SIG-M5 treated with dmso at 0.1 percent for 504 hours (cell line): ENCODE measurements at regions not wholly inside any gene's neighbourhood (a gene's known extent, or its start where the extent isn't known, plus 50 kb on each side); places are given as distances from the start of the nearest gene placed in this dataset.

ENCODE experiments used
- DNase-seq: peaks from one replicate; lab custom pipeline; 2025; ENCODE audit not compliant: unreplicated experiment; lab: John Stamatoyannopoulos, UW

DNA sequence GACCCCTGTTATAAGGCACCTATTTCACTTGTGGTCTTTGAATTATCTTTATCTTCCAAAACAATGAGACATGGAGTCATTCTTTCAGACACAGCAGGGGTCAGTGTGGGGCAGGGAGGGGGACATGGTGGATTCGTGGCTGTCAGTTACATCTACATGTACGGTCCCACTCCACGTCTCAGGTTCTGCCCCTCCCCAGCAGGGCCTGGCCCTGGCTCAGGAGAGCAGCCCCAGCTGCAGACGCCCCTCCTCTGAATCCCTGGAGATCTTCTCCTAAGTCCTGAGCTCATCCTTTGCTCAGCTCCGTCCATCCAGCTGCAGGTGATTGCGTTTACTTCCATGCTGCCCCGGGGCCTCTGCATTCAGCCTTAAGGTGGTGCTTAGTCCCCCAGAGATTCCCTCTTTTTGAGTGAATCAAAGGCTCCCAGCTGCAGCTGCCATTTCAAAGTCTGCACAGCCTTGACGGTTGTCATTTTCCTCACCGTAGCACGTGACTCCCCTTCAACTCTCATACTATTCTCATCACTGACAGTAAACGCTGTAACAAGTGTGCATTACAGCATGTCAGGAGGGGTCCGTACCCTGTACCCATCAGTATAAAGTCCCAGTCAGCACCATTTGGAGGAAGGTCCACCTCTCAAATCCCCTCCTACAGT, 113.4 kb upstream of the TCERG1L start:
- DNase-seq: no peak

DNA sequence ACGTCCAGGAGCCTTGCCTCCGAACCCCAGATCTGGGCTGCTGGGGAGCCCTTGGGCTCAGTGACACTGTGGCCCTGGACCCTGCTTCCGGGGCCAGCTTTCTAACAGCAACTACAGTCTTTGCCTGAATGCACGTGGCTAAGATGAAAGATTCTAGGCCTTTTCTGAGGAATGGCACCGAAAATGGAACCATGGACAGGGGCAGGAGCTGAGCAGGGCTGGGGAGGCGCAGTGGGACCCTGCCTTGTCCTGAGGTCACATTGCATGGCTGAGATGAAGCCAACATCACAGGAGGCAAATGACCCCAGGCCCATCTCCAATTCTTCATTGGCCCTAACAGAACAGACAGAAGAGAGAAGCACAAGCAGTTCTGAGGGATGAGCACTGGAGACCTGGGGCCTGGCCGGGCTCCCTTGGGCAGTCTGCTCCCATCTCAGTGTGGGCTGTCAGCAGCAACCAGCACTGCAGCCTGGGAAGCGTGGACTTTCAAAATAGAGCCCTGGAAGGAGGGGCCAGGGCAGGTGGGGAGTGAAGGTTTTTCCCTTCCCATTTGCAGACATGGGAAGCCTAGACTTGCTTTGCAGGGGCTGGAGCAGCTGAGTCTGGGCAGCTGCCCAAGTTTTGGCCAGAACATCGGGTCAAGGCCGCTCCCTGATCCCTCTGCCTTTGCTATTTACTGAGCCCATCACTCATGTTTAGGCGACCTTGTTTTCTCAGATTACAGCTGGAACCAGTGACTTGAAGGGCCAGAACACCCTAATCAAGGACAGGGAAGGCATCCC, 114.4 kb upstream of the TCERG1L start:
- no peak for DNase-seq

DNA sequence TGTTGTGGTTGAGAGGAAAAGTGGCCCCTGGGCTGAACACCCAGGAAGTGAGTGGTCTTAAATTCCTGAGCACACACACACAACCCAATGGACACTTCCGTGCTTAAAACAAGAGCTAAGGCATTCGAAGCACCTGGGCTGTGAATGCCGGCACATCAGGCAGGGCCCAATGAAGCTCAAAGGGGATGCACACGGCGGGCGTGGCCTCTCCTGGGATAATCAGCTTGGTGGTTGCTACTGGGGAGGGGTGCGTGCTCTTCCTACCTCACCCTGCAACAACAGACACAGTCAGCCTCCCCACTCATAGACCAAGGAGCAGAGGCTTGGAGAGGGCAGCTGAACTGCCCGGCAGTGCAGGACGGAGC, 115.0 kb upstream of the TCERG1L start:
- DNase-seq: no peak

DNA sequence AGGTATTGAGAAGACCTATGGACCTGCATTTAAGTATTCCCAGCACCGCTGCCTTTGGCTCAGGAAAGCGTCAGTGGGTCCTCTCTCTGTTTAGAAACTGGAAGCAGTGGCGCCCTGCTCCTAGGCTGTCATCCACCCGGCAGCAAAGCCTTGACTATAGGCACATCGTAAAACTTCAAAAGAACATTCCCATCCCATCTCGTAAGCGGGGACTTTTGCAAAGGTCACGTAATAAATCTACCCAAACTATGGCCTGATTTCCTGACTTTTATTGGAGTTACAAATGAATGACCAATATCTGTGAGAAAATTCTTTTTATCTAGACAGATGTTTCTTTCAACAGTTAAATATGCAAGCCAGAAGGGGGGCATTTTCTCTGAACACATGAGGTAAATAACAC, 115.8 kb upstream of the TCERG1L start:
- DNase-seq: no peak

DNA sequence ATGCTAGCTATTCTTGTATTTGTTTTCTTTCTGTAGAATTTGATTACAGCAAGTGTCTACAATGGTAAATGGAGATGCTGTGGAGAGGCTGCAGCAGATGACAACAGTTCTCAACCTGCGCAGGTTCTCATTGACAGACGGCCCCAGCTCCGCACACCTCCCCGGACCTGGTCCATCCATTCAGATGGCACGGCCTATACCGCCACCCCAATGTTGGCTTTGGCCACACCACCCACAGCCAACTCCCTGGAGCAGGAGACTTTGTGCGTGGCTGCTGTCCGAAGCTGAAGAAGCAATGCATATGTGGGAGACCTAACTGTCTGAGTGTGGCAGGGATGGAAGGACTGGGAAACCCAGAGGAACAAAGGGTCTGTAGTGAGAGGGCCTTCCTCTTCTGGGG, 116.4 kb upstream of the TCERG1L start:
- DNase-seq: no peak

DNA sequence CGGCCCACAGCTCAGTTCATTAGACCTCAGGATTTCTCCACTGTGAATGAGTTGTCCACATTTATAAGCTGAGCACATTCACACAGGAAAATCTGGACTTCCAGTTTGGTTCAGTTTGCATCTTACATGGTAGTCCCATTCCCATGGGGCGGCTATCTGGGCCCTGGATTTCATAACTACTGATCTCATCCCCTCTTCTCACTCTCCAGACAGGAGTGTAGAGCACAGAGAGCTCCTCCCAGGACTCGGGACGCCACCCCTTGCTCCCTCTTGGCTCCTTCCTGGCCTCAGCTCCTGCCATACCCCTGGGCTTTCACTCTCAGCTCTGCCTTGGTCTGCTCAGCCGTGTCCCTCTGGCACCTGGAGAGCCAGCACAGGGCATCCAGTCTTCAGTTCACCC, 117.6 kb upstream of the TCERG1L start:
- no peak for DNase-seq

DNA sequence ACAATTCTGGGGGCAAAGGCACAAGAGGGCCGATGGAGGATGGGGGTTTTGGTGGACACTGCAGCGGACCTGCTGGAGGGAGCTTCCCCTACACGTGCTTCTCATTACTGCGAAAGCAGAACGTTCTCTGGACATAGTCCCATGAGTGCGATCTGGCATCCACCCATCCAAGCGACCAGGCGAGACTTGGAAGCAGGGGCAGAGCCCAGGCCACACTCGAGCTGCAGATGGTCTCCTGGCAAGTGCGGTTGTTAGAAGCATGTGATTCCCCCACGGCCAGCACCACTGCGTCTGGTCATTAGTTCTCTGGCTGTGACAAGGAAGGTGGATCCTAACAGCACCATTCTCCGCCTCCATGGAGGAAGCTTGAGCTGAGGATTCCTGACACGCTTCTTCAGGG, 118.4 kb upstream of the TCERG1L start:
- no peak for DNase-seq

DNA sequence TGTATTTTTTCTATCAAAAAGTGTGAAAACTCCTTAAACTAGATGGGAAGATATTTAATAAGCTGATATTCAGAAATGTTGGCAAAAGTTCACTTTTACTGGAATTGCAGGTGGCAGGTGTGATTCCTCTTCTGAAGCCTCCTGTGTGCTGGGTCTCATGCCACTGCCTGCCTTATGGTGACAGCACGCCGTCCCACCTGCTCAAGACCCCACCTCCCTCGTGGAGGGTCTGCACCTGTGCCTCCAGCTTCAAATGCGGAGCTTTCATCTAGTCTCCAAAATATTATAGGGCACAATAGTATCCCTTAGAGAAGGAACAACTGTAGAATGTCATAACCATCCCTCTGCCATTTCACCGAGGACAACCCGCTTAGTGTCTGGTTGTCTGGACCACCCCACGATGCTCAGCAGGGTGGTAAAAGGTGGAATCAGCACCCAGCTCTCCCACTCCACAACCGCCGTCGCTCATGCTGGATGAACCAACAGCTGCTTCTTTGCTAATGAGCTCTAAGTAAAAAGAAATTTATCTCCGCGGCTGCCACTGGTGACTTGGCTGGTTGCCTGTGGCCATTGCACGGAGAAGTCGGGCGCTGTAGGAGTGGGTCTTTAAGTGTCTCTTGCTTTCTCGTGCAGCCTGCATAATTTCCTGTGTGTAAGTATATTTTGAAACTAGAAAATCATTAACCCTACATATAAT, 119.3 kb upstream of the TCERG1L start:
- DNase-seq: no peak

DNA sequence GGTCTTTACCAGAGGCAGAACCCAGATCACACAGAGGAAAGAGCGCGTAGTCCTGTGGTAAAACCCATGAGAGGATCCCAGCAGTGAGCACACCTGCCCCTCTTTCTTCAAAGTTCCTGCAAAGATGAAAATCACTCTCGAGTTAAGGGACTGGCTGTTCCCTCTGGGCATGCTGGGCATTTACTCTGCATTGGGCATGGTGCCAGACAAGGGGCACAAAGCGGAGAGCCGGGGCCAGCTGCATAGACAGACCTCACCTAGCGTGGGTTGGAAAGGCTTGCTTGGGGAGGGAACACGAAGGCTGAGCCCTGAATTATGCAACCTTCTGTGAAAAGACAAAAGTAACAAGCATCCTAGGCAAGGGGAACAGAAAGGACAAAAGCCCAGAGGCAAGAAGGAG, 120.0 kb upstream of the TCERG1L start:
- DNase-seq: no peak

DNA sequence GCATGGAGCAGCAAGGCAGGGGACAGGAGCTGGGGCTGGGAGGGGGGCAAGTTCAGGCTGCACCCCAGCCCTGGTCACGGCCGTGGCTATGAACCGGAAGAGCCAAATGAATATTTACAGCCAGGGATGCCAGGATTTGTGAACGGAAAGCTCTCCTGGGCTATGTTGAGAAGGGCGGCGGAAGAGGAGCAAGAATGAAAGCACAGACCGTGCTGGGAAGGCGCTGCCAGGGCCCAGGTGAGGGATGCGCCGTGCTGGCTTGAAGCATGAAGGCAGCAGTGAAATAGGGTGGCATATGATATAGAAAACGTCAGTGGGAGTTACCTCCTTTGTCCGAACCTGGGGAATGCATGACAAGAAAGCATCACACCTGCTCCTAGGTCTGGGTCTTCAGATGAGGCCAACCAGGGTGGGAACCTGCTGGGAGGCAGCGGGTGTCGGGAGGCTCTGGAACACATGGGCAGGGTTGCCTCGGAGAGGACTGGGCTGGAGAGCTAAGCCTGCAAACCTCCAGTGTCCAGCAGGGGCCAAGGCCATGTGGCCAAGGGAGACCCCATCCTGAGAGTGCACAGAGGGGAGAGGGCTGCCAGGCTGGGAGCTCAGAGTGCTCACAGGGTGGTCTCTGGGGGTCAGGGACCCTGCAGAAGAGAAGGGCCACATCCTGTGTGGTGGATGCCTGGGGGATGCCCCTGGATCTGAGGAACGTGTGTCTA, 120.6 kb upstream of the TCERG1L start:
- no peak for DNase-seq

DNA sequence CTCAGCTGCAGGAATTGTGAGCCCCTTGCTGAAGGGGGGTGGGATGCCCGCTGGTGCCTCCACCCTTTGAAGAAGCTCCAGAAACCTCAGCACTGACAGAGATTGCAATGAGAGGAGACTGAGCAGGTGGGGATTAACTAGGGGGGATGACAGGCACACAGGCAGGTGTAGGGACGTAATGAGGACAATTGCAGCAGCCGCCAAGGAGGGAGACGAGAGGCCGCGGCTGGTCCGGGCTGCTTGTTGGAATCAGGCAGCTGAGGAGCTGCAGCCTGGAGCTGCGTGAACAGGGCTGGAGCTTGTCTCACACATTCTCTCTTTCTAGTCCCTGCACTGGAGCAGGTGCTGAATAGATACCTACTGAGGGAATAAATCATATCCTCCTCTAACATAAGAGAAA, 122.0 kb upstream of the TCERG1L start:
- DNase-seq: no peak

DNA sequence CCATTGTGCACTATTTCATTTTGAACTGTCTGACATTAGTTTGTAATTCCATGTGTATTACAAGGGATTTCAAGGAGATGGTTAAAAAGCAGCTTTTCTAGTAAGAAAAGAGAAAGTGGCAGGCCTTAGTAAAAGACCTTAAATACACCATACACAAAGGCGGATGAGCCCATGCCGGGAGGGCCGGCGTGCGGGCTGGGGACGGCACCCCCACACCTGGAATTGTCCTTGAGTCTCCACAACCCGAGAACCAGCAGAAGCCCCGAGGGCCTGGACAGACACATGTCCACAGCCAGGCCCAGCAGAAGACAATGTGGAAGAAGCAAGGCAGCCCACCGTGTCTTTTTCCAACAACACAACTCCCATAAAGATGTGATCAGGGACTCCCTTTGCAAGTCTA, 123.7 kb upstream of the TCERG1L start:
- no peak for DNase-seq

DNA sequence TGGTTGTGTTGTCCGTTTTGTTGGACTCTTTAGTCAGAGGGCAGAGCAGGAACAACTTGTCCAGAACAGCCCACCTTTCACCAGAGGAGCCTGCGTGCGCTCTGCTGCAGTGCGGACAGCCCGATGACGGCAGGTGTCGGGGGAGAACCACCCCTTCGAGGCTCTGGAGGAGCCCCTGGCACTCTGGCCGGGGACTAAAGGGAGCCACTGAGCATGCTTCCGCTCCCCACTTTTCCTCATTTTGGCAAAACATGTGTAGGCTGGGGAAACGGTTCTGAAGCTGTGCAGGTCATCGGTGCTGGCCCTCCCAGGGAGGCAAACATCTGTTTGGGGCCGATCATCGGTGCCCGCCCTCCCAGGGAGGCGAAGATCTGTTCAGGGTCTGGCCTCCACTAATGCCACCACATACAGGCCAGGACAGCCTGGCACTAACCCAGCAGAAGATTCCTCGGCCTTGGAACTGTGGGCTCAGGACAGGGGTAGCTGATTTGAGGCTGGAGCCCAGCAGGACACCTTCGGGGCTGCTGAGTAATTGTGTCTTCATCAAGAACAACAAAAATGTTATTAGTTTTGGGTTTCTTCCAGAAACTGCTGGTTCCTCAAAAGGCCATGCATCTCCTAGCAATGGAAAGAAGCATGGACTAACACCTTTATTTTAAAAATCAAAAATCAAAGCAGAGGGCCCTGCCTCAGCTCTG, 124.4 kb upstream of the TCERG1L start:
- DNase-seq: no peak

DNA sequence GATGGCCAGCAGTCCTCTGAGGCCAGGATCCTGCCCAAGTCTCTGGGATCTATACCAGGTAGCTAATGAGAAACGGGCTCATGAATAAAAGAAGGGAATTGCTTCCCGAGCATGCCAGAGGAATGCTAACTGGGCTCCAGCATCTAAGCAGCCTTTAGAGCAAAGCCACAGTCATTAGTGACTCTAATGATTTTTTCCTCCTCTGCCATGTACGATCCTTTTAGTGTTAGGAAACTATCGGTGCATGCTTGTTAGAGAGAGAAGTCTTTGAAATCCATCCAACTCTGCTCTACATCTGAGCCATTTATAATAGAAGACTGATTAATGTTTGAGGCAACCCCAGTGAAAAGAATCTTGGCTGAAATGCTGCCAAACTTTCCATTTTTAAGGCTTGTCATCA, 124.9 kb upstream of the TCERG1L start:
- no peak for DNase-seq

DNA sequence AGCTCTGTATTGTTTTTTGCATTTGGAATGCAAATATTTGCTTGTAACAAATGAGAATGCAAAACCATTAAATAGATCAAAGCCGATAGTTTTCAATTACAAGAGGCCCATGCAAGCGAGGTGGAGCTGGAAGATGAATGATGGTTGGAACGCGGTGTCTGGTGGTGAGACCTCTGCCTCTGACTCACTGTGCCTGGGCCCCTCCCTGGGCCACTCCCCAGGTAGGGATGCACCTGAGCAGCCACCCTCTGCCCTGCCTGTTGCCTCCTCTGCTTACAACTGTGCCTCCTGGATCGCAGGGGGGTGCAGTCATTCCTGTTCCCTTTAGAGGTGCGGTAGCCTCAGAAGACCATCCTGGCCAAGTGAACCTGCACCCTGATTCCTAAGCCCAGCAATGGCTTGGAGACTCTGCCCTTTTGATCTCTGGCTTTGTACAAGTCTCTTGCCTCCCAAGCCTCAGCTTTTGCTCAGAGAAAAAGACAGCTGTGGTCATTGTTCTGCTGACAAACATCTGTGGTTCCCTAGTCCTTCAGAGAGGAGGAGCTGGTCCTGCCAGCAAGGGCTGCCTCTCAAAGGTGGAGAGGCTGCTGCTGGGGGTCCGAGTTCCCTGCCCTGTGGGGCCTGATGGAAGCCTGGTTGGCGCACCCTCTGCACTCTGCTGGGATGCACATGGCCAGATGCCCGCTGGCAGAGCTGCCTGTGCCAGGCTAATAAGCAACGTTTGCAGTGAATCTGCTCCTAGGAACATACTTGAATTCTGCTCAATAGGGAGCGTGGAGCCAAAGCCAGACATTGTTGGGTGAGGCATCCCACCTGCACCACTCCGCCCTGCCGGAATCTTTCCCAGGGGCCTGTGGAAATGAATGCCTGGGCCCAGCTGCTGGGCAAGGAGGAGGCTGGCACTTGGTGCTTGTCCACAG, 126.3 kb upstream of the TCERG1L start:
- no peak for DNase-seq

DNA sequence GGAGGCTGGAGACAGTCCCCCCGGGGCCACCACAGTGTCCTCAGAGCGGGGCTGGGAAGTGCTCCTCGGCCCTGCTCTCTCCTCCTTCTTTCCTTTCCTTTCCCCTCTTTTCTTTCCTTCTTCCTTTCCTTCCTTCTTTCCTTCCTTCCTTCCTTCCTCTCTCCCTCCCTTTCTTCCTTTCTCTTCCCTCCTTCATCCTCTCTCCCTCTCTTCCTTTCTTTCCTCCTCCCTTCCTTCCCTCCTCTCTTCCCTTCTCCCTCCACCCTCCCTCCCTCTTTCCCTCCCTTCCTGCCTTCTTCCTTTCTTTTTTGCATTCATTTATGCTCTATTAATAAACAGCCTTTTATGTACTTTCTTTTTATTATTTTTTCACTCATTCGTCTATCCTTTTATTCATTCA, 127.1 kb upstream of the TCERG1L start:
- no peak for DNase-seq

DNA sequence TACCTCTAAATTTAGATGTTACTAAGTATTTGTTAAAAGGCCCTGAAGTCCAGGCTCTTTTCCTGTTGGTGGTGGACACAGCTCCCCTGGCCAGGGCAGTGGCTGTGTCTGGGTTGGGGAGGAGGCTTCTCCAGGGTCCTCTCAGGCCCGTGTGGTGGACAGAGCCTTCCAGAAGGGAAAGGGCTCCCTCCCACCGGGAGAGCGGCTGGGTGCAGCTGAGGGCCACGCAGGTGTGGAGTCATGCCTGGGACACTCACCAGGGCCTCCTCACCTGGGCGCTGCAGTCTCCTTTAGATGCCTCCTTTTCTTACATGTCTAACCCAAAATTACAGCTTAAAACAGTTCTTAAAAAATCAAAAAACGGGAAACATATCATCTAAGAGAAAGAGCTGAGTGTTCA, 128.2 kb upstream of the TCERG1L start:
- DNase-seq: no peak

DNA sequence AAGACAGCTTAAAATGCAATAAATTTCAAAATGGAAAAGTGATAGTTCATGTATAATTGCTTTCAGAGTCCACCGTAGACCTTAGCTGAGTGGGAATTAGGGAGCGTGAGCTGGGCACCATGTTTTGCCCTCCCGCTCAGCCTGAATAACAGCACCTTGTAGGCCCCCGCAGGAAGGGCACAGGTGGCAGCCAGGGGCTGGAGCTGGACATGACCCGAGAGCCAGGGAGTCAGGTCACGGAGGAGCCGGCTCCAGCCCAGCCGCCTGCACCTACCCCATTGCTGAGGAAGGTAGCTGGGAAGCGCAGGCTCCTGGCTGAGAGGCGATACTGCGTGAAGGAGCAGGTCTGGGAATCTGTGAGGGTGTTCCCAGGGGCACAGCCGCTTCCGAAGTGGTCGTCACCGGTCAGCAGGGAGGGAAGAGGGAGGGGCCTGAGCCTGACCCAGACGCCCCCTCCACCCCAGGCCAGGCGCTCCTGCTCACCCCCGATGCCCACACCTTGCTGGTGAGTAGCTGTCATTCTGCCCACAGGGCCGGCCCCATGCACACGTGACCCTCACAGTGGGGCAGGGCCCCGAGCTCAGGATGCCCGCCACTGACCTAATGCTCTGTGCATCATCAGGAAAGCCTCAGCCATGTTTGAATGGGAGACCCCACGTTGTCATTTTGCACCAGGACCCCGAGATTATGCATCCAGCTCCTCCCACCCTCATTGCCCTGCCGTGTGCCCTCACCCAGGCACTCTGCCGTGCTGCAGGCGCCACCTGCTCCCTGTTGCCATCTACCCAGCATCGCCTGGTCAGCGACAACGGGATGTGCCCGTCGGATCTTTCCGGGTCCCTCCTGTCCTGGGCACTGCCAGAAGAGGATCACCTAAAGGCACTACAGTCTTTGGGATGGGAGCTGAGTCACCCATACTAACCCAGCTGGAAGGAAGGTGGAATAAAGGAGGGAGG, 129.2 kb upstream of the TCERG1L start:
- DNase-seq: no peak

DNA sequence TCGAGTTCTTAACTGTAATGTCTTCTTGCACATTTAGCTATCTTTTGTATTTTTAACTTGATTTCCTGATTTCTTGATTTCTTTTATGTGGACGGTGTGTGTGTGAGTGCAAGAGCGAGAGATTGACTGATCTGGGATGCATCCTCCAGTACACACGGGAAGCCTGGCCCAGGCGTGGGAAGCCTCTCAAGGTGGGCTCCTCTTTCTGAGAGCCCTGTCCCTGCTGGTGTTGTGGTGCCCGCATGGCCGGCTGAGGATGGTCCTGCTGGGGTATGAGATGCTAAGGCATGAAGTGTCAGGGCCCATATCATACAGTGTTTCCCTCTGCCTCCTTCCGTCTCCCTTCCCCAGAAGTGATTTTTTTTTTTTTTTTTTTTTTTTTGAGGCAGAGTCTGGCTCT, 130.8 kb upstream of the TCERG1L start:
- DNase-seq: no peak
